ENCODE measurements at regions not wholly inside any gene's neighbourhood (a gene's known extent, or its start where the extent isn't known, plus 50 kb on each side); places are given as distances from the start of the nearest gene placed in this dataset.

DNA sequence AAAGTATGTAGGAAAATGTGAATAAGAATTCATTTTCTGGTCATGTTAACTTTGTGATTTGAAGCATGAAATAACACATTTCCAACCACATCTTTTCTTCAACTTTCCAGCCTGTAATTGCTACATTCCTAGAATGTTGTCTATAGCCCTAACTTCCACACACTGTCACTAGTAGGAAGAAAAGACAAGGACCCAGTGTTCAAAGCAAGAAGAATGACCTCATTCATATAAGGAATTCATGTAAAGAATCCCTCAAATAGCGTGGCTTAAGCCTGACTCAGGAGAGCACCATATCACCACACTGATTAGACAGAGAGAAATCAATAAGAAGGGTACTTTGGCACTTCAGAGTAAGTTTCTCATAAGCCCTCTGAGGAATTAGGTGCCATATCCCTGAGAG is 318.7 kb upstream of the CHRM2 start:
- Histone ChIP-seq H3K36me3 (replicated peaks in 1 of 2; ENCODE audit: control extremely low read depth in 1 of 2, control insufficient read depth in 1 of 2, extremely low read depth in 1 of 2, insufficient read depth in 2 of 2, low read length in 1 of 2) (no peaks in the 10 kb centered on the region), H3K4me1 (ENCODE audit: control insufficient read depth in 2 of 2, insufficient read depth in 2 of 2, low read length in 2 of 2) (no peaks in the 10 kb centered on the region), H2AFZ (ENCODE audit: insufficient read depth, low read depth, low read length, poor library complexity, severe bottlenecking) (no peak overlapping the region), H3K79me2 (ENCODE audit: control insufficient read depth, insufficient read depth, low read length) (no peaks in the 10 kb centered on the region), H3K4me3 (ENCODE audit: control extremely low read depth in 1 of 5, extremely low read depth in 1 of 5, insufficient read depth in 1 of 5, low read depth in 2 of 5, low read length in 4 of 5) (no peak overlapping the region), H3K27ac (ENCODE audit: low read length in 2 of 2) (no peak overlapping the region), H3K27me3 (replicated peaks in 1 of 4; ENCODE audit: control extremely low read depth in 1 of 4, control insufficient read depth in 3 of 4, insufficient read depth in 4 of 4, low read length in 3 of 4) (no peaks in the 10 kb centered on the region), H3K9ac (ENCODE audit: low read length) (no peak overlapping the region), H3K4me2 (replicated peaks; ENCODE audit: low read depth, low read length, poor library complexity, severe bottlenecking) (no peak overlapping the region), H4K20me1 (ENCODE audit: control insufficient read depth, insufficient read depth, low read length, poor library complexity, severe bottlenecking) (no peaks in the 10 kb centered on the region), H3K9me3 (ENCODE audit: control extremely low read depth in 1 of 3, control insufficient read depth in 2 of 3, insufficient read depth in 1 of 3, low read length in 2 of 3) (no peaks in the 10 kb centered on the region)
- no CpG with 5 or more reads among the region's 1 CpG for WGBS (ENCODE audit: insufficient coverage)
- Mint-ChIP-seq H3K4me1 (no peaks in the 10 kb centered on the region), H3K27ac (no peak overlapping the region), H3K27me3 (no peaks in the 10 kb centered on the region), H3K9me3 (ENCODE audit: insufficient read depth) (no peaks in the 10 kb centered on the region), H3K4me3 (no peak overlapping the region)
- intact Hi-C loops (cut with micrococcal nuclease) = no loop called here
- CTCF ChIA-PET = no interaction called here
- TF ChIP-seq, protein P1, sequence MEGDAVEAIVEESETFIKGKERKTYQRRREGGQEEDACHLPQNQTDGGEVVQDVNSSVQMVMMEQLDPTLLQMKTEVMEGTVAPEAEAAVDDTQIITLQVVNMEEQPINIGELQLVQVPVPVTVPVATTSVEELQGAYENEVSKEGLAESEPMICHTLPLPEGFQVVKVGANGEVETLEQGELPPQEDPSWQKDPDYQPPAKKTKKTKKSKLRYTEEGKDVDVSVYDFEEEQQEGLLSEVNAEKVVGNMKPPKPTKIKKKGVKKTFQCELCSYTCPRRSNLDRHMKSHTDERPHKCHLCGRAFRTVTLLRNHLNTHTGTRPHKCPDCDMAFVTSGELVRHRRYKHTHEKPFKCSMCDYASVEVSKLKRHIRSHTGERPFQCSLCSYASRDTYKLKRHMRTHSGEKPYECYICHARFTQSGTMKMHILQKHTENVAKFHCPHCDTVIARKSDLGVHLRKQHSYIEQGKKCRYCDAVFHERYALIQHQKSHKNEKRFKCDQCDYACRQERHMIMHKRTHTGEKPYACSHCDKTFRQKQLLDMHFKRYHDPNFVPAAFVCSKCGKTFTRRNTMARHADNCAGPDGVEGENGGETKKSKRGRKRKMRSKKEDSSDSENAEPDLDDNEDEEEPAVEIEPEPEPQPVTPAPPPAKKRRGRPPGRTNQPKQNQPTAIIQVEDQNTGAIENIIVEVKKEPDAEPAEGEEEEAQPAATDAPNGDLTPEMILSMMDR (IDR thresholded peaks at IDR 0.05) = no peak
- TF ChIP-seq EZH2 (IDR thresholded peaks at IDR 0.05; ENCODE audit: borderline replicate concordance, insufficient read depth, low read depth, low read length, poor library complexity, severe bottlenecking) = no peak
- POLR2A ChIA-PET = no interaction called here
- no peak for DNase-seq
- ATAC-seq (ENCODE audit: low read depth) = no peak

GRCh38 chr7:136533732-136534131 is 334.7 kb upstream of the CHRM2 start:
- no peak overlapping the region for H3K27ac ChIP-seq (ENCODE audit: low read length in 2 of 2)
- ChIA-PET POLR2A (no interaction called here), CTCF (no interaction called here)
- TF ChIP-seq, protein P1 (IDR thresholded peaks at IDR 0.05) = no peak
- TF ChIP-seq EZH2 (IDR thresholded peaks at IDR 0.05; ENCODE audit: borderline replicate concordance, insufficient read depth, low read depth, low read length, poor library complexity, severe bottlenecking) = no peak
- no peak overlapping the region for H3K4me3 Mint-ChIP-seq
- no peaks in the 10 kb centered on the region for H3K36me3 ChIP-seq (replicated peaks in 1 of 2; ENCODE audit: control extremely low read depth in 1 of 2, control insufficient read depth in 1 of 2, extremely low read depth in 1 of 2, insufficient read depth in 2 of 2, low read length in 1 of 2)
- H3K79me2 ChIP-seq (ENCODE audit: control insufficient read depth, insufficient read depth, low read length) = no peaks in the 10 kb centered on the region
- ATAC-seq (ENCODE audit: low read depth) (no peak), DNase-seq (no peak)
- no peaks in the 10 kb centered on the region for H3K27me3 Mint-ChIP-seq
- H3K4me3 ChIP-seq (ENCODE audit: control extremely low read depth in 1 of 5, extremely low read depth in 1 of 5, insufficient read depth in 1 of 5, low read depth in 2 of 5, low read length in 4 of 5) = no peak overlapping the region
- no peaks in the 10 kb centered on the region for H4K20me1 ChIP-seq (ENCODE audit: control insufficient read depth, insufficient read depth, low read length, poor library complexity, severe bottlenecking)
- H3K9me3 ChIP-seq (ENCODE audit: control extremely low read depth in 1 of 3, control insufficient read depth in 2 of 3, insufficient read depth in 1 of 3, low read length in 2 of 3) = peaks cover 0 to 14% (median 0%) of the 10 kb centered on the region in 3 donors
- H3K9ac ChIP-seq (ENCODE audit: low read length) = no peak overlapping the region
- no peak overlapping the region for H3K27ac Mint-ChIP-seq
- H3K27me3 ChIP-seq (replicated peaks in 1 of 4; ENCODE audit: control extremely low read depth in 1 of 4, control insufficient read depth in 3 of 4, insufficient read depth in 4 of 4, low read length in 3 of 4) = no peaks in the 10 kb centered on the region
- no peaks in the 10 kb centered on the region for H3K9me3 Mint-ChIP-seq (ENCODE audit: insufficient read depth)
- no peak overlapping the region for H3K4me2 ChIP-seq (replicated peaks; ENCODE audit: low read depth, low read length, poor library complexity, severe bottlenecking)
- intact Hi-C loops (cut with micrococcal nuclease) = no loop called here
- H3K4me1 Mint-ChIP-seq = no peaks in the 10 kb centered on the region
- WGBS (ENCODE audit: insufficient coverage) = 93% methylated on average over 7 of the region's 8 CpGs
- no peaks in the 10 kb centered on the region for H3K4me1 ChIP-seq (ENCODE audit: control insufficient read depth in 2 of 2, insufficient read depth in 2 of 2, low read length in 2 of 2)
- H2AFZ ChIP-seq (ENCODE audit: insufficient read depth, low read depth, low read length, poor library complexity, severe bottlenecking) = no peak overlapping the region

All from B cell (primary cell).